GM12865 (cell line): ENCODE measurements at regions not wholly inside any gene's neighbourhood (a gene's known extent, or its start where the extent isn't known, plus 50 kb on each side); places are given as distances from the start of the nearest gene placed in this dataset.
"Not testable (repeated sequence)": the region's sequence is repeated elsewhere in the genome, so short reads cannot be mapped to it uniquely, and the experiment has no call there.

ENCODE experiments used
- DNase-seq: peaks from one replicate; pipeline ENCODE4 v3.0.0; 2010; ENCODE audit warnings: low read depth
- H3K4me3 ChIP-seq: 2 replicates; pipeline ENCODE4 v1.5.1; 2011; ENCODE audit warnings: mild to moderate bottlenecking, low read depth, low read length, control low read depth
- TF ChIP-seq, protein P1 (sequence below): IDR thresholded peaks from 2 replicates; pipeline ENCODE4 v1.5.1; 2011; ENCODE audit warnings: low read length, control low read depth, low read depth, inconsistent platforms; ENCODE audit not compliant: insufficient read depth; ENCODE audit errors: missing control alignments

DNA sequence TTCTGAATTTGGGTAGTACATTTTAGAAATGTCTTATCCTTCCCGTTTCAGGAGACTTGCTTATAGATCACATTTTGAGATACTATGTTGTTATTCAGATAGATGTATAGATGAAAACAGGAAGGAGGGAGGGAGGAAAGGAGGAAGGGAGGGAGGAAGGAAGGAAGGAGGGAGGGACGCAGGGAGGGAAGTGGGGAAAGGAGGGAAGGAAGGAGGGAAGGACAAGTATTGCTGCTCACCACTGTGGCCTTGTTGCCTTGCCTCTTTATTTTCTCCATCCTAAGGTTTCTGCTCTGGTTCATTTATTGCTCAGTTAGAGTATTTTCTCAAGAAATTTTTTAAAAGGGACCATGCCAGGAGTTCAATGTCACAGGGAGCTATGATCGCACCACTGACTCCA is 134.3 kb downstream of the LTN1 start:
- H3K4me3 ChIP-seq = no peak overlapping the region
- DNase-seq = no peak
- TF ChIP-seq, protein P1, sequence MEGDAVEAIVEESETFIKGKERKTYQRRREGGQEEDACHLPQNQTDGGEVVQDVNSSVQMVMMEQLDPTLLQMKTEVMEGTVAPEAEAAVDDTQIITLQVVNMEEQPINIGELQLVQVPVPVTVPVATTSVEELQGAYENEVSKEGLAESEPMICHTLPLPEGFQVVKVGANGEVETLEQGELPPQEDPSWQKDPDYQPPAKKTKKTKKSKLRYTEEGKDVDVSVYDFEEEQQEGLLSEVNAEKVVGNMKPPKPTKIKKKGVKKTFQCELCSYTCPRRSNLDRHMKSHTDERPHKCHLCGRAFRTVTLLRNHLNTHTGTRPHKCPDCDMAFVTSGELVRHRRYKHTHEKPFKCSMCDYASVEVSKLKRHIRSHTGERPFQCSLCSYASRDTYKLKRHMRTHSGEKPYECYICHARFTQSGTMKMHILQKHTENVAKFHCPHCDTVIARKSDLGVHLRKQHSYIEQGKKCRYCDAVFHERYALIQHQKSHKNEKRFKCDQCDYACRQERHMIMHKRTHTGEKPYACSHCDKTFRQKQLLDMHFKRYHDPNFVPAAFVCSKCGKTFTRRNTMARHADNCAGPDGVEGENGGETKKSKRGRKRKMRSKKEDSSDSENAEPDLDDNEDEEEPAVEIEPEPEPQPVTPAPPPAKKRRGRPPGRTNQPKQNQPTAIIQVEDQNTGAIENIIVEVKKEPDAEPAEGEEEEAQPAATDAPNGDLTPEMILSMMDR = no peak

DNA sequence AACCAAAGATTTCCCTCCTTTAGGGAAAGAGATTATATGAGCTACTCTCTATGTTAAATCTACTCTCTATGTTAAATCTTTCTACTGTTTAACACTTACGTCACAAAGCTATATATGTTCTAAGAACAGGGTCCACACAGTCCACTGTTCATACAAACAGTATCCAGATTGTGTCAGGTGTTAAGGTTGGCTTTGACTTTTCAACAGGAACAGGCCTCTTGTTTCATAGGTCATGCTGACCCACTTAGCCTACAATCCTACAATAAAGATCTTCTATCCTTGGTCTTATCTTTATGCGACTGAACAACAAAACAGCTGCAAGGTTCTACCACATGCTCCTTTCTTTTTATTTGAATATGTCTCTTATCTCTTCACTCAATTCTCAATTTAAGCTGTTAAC is 134.9 kb downstream of the LTN1 start:
- TF ChIP-seq, protein P1 = no peak
- no peak overlapping the region for H3K4me3 ChIP-seq
- no peak for DNase-seq

DNA sequence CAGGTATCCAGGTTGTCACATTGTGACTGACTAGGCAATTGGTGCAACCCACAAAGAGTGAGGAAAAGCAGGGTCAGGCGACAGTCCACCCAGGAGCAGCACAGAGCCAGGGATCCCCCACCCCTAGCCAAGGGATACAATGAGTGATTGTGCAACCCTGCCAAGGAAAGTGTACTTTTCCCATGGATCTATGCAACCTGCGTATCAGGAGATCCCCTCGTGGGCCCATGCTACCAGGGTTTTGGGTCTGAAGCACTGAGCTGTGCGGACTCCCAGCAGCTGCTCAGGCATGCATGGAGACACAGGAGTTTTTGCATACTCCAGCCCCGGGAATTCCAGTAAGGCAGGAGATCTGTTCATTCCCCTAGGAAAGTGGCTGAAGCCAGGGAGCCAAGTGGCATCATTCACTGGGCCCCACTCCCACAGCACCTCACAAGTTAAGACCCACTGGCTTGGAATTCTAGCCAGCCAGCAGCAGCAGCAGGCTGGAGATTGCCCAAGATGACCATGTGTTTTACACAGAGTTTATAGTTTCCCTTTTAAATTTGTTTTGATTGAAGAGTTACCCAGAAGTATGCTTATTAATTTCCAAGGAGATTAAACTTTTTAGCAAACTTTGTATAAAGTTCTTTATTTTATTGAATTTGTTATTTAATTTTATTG is 136.0 kb downstream of the LTN1 start:
- DNase-seq = no peak
- TF ChIP-seq, protein P1 = no peak
- H3K4me3 ChIP-seq = no peak overlapping the region

DNA sequence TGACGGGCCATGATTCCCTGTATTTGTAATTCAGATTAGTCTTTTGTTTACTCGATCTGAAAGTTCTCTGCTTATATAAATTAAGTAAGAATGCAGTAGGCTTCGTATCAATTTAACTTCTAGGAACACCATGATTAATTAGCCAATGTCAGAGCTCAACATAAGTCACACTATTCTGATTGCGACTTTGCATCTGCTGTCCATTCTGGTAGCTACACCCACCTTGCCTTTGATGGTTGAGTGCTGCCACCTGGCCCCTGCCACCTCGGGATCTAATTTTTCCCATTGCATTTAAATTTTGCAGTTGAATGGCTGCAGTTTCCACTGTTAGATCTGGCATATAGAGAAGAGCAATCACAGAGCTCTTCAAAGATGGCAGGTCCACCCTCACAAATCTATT is 140.0 kb downstream of the LTN1 start:
- DNase-seq = no peak
- no peak overlapping the region for H3K4me3 ChIP-seq
- TF ChIP-seq, protein P1 = no peak

DNA sequence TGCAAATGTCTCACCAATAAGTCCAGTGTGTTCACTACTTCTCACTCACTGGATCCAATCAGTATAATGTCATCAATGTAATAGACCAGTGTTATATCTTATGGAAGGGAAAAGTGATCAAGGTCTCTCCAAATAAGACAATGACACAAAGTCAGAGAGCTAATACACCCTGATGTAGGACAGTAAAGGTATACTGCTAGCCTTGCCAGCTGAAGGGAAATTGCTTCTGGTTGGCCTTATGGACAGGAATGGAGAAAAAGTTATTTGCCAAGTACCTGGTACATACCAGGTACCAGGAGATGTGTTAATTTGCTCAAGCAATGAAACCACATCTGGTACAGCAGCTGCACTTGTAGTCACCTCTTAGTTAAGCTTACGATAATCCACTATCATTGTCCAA is 141.0 kb downstream of the LTN1 start:
- no peak for DNase-seq
- H3K4me3 ChIP-seq = no peak overlapping the region
- TF ChIP-seq, protein P1 = no peak

DNA sequence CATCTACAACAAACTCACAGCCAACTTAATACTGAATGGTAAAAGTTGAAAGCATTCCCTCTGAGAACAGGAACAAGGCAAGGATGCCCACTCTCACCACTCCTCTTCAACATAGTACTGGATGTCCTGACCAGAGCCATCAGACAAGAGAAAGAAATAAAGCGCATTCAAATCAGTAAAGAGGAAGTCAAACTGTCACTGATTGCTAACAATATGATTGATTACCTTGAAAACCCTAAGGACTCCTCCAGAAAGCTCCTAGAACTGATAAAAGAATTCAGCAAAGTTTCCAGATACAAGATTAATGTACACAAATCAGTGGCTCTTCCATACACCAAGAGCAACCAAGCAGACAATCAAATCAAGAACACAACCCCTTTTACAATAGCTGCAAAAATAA is 153.4 kb downstream of the LTN1 start:
- DNase-seq, H3K4me3 ChIP-seq: not testable (repeated sequence)

DNA sequence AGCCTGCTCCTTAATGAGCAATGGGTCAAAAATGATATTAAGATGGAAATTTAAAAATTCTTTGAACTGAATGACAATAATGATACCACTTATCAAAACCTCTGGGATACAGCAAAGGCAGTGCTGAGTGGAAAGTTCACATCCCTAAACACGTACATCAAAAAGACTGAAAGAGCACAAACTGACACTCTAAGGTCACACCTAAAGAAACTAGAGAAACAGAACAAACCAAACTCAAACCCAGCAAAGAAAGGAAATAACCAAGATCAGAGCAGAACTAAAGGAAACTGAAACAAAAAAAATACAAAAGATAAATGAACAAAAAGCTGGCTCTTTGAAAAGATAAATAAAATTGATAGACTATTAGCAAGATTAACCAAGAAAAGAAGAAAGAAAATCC is 155.3 kb downstream of the LTN1 start:
- DNase-seq, H3K4me3 ChIP-seq: not testable (repeated sequence)

DNA sequence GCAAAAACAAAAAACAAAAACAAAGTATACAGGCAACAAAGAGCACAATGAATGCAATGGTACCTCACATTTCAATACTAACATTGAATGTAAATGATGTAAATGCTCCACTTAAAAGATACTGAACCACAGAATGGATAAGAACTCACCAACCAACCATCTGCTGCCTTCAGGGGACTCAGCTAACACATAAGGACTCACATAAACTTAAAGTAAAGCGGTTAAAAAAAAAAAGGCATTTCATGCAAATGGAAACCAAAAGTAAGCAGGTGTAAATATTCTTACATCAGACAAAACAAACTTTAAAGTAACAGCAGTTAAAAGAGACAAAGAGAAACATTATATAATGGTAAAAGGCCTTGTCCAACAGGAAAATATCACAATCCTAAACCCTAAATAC is 156.1 kb downstream of the LTN1 start:
- not testable (repeated sequence) for DNase-seq, H3K4me3 ChIP-seq
